ENCODE measurements at regions not wholly inside any gene's neighbourhood (a gene's known extent, or its start where the extent isn't known, plus 50 kb on each side); places are given as distances from the start of the nearest gene placed in this dataset.

GRCh38 chr10:78175444-78176015 is 141.9 kb downstream of the RPS24 start:
- H3K36me3 ChIP-seq = no peaks in the 10 kb centered on the region
- no peaks in the 10 kb centered on the region for H3K9me3 ChIP-seq
- no peak overlapping the region for H3K4me3 ChIP-seq (ENCODE audit: low read depth, low read length)
- TF ChIP-seq CTCF (IDR thresholded peaks at IDR 0.05; ENCODE audit: low read depth, low read length) = no peak
- no peaks in the 10 kb centered on the region for H3K27me3 ChIP-seq
- no peaks in the 10 kb centered on the region for H3K4me1 ChIP-seq
- DNase-seq = no peak

- no peak overlapping the region for H3K4me3 ChIP-seq (ENCODE audit: low read depth, low read length)
- no peak for DNase-seq
Measured at GRCh38 chr10:78176320-78177317, 143.0 kb downstream of the RPS24 start.

GRCh38 chr10:78177491-78178185 is 144.0 kb downstream of the RPS24 start:
- H3K27me3 ChIP-seq = no peaks in the 10 kb centered on the region
- no peak for TF ChIP-seq CTCF (IDR thresholded peaks at IDR 0.05; ENCODE audit: low read depth, low read length)

More at GRCh38 chr10:78176320-78177317, 143.0 kb downstream of the RPS24 start:
- Histone ChIP-seq H3K36me3 (no peaks in the 10 kb centered on the region), H3K27me3 (no peaks in the 10 kb centered on the region), H3K4me1 (no peaks in the 10 kb centered on the region), H3K9me3 (no peaks in the 10 kb centered on the region)
- TF ChIP-seq CTCF (IDR thresholded peaks at IDR 0.05; ENCODE audit: low read depth, low read length) = no peak

GRCh38 chr10:78178397-78178796 is 144.7 kb downstream of the RPS24 start:
- no peak for DNase-seq
- Histone ChIP-seq H3K9me3 (no peaks in the 10 kb centered on the region), H3K4me3 (ENCODE audit: low read depth, low read length) (no peak overlapping the region), H3K27me3 (no peaks in the 10 kb centered on the region), H3K36me3 (no peaks in the 10 kb centered on the region), H3K4me1 (no peaks in the 10 kb centered on the region)
- TF ChIP-seq CTCF (IDR thresholded peaks at IDR 0.05; ENCODE audit: low read depth, low read length) = no peak

More at GRCh38 chr10:78177491-78178185, 144.0 kb downstream of the RPS24 start:
- Histone ChIP-seq H3K36me3 (no peaks in the 10 kb centered on the region), H3K4me3 (ENCODE audit: low read depth, low read length) (no peak overlapping the region), H3K4me1 (no peaks in the 10 kb centered on the region), H3K9me3 (no peaks in the 10 kb centered on the region)
- no peak for DNase-seq

GRCh38 chr10:78178940-78179339 is 145.3 kb downstream of the RPS24 start:
- no peak overlapping the region for H3K4me3 ChIP-seq (ENCODE audit: low read depth, low read length)
- no peaks in the 10 kb centered on the region for H3K36me3 ChIP-seq
- no peak for DNase-seq
- H3K9me3 ChIP-seq = no peaks in the 10 kb centered on the region
- no peaks in the 10 kb centered on the region for H3K27me3 ChIP-seq
- no peak for TF ChIP-seq CTCF (IDR thresholded peaks at IDR 0.05; ENCODE audit: low read depth, low read length)
- no peaks in the 10 kb centered on the region for H3K4me1 ChIP-seq
